ENCODE measurements at regions not wholly inside any gene's neighbourhood (a gene's known extent, or its start where the extent isn't known, plus 50 kb on each side); places are given as distances from the start of the nearest gene placed in this dataset.
"Not testable (repeated sequence)": the region's sequence is repeated elsewhere in the genome, so short reads cannot be mapped to it uniquely, and the experiment has no call there.

- H4K91ac ChIP-seq (ENCODE audit: insufficient read depth, low read depth, low read length); H3K4me2 ChIP-seq (ENCODE audit: low read depth, low read length); H2AK5ac ChIP-seq (ENCODE audit: low read depth, low read length); CTCF ChIA-PET; H3K4ac ChIP-seq (ENCODE audit: low read depth, low read length); ATAC-seq (ENCODE audit: low read depth); dilution Hi-C loops (cut with HindIII; ENCODE audit: low sequenced_read_pairs, unreplicated experiment); H4K20me1 ChIP-seq (ENCODE audit: insufficient read depth, low read length); POLR2A ChIA-PET (ENCODE audit: unreplicated experiment); H3K56ac ChIP-seq (ENCODE audit: extremely low read depth, insufficient read depth, low read length); H3K9me1 ChIP-seq (ENCODE audit: insufficient read depth, low read length); DNase-seq; H3K9ac ChIP-seq (ENCODE audit: low read depth, low read length); H2BK20ac ChIP-seq (ENCODE audit: low read depth, low read length); H3K18ac ChIP-seq (ENCODE audit: low read depth, low read length); H4K5ac ChIP-seq (ENCODE audit: low read depth, low read length); H3K23ac ChIP-seq (ENCODE audit: low read depth, low read length); H3K4me1 ChIP-seq (ENCODE audit: control insufficient read depth, insufficient read depth, low read length); H3K36me3 ChIP-seq (ENCODE audit: control insufficient read depth, insufficient read depth, low read length); BruUV-seq (replicated peaks); H3K4me3 ChIP-seq (ENCODE audit: insufficient read depth, low read depth, low read length); H3K79me1 ChIP-seq (ENCODE audit: low read depth in 1 of 2, low read length in 2 of 2); H2BK5ac ChIP-seq (ENCODE audit: low read depth, low read length, poor library complexity, severe bottlenecking); H3K9me3 ChIP-seq (ENCODE audit: control insufficient read depth, insufficient read depth, low read length); H3K14ac ChIP-seq (replicated peaks; ENCODE audit: low read depth, low read length); H3K27ac ChIP-seq (ENCODE audit: insufficient read depth, low read length); H4K8ac ChIP-seq (ENCODE audit: low read depth in 2 of 2, low read length in 2 of 2); H2BK120ac ChIP-seq (ENCODE audit: low read depth, low read length); H2BK15ac ChIP-seq (ENCODE audit: low read depth, low read length); H2AK9ac ChIP-seq (replicated peaks; ENCODE audit: low read depth, low read length, poor library complexity); H2AFZ ChIP-seq (replicated peaks; ENCODE audit: low read length, poor library complexity); intact Hi-C loops (cut with micrococcal nuclease): not testable (repeated sequence)
- in situ Hi-C loops (cut with MboI; ENCODE audit: low sequenced_read_pairs) = loop anchor here (25.0 kb wide), 1 partner anchor 651 kb away; no protein-coding TSS in a partner anchor
- H3K27me3 ChIP-seq (ENCODE audit: control insufficient read depth, insufficient read depth, low read length) = peaks cover 16% of the 10 kb centered on the region
- WGBS, 2 experiments (ENCODE audit: extremely low coverage in 2 of 2, insufficient read length in 1 of 2) = no CpG with 5 or more reads among the region's 5 CpGs
Measured at GRCh38 chr6:70360921-70361320, 52.4 kb upstream of the FAM135A start.

All from IMR-90 (cell line).